Liver (tissue), 8 donors: ENCODE measurements at regions not wholly inside any gene's neighbourhood (a gene's known extent, or its start where the extent isn't known, plus 50 kb on each side); places are given as distances from the start of the nearest gene placed in this dataset.

ENCODE experiments used
- DNase-seq: peaks from one replicate; pipeline ENCODE4 v3.0.0-alpha.2; 2017; ENCODE audit warnings: low spot score
- H3K27ac ChIP-seq, 2 donors: one replicate each; pipeline ENCODE4 v1.7.0; 2013; ENCODE audit warnings: inconsistent platforms in 2 of 2, low read length in 2 of 2, control low read depth in 1 of 2, low read depth in 1 of 2, mild to moderate bottlenecking in 1 of 2
- H3K27me3 ChIP-seq, 4 donors: one replicate each; pipeline versions ENCODE4 v1.6.1 to v1.7.0; 2013; ENCODE audit warnings: low read length in 3 of 4, inconsistent platforms in 1 of 4, mild to moderate bottlenecking in 1 of 4, moderate library complexity in 1 of 4; ENCODE audit not compliant: control insufficient read depth in 4 of 4, insufficient read depth in 4 of 4
- H3K36me3 ChIP-seq, 4 donors: one replicate each; pipeline versions ENCODE4 v1.6.1 to v1.7.0; 2013; ENCODE audit warnings: low read length in 3 of 4, mild to moderate bottlenecking in 3 of 4, low read depth in 1 of 4, moderate library complexity in 1 of 4; ENCODE audit not compliant: control insufficient read depth in 4 of 4, insufficient read depth in 3 of 4
- H3K4me1 ChIP-seq, 4 donors: one replicate each; pipeline versions ENCODE4 v1.6.1 to v1.7.0; 2013; ENCODE audit warnings: low read length in 3 of 4, mild to moderate bottlenecking in 3 of 4, moderate library complexity in 1 of 4; ENCODE audit not compliant: control insufficient read depth in 4 of 4, insufficient read depth in 4 of 4
- H3K4me3 ChIP-seq, 3 donors: one replicate each; pipeline versions ENCODE4 v1.6.1 to v1.7.0; 2013; ENCODE audit warnings: low read length in 3 of 3, control low read depth in 1 of 3, low read depth in 1 of 3, mild to moderate bottlenecking in 1 of 3
- H3K9ac ChIP-seq, 2 donors: one replicate each; pipeline ENCODE4 v1.7.0; 2013; ENCODE audit warnings: low read length in 2 of 2, mild to moderate bottlenecking in 2 of 2, moderate library complexity in 2 of 2, control low read depth in 1 of 2, low read depth in 1 of 2
- H3K9me3 ChIP-seq, 4 donors: one replicate each; pipeline versions ENCODE4 v1.6.1 to v1.7.0; 2013; ENCODE audit warnings: low read length in 3 of 4; ENCODE audit not compliant: control insufficient read depth in 4 of 4
- ATF3 ChIP-seq: IDR thresholded peaks from 2 replicates; pipeline ENCODE4 v1.6.1; 2016; ENCODE audit warnings: antibody characterized with exemption
- CTCF ChIP-seq: fragments of 150-350 bp; IDR thresholded peaks from 2 replicates; pipeline ENCODE4 v1.5.1; 2017; ENCODE audit warnings: improper control_type of control experiment, low read depth, low read length; ENCODE audit not compliant: missing input control
- EGR1 ChIP-seq, 2 donors: IDR thresholded peaks; 2 replicates each; pipeline ENCODE4 v1.6.1; 2016 to 2018; ENCODE audit warnings: antibody characterized with exemption in 2 of 2, low read depth in 2 of 2
- FOXA2 ChIP-seq: IDR thresholded peaks from 2 replicates; pipeline ENCODE4 v1.6.1; 2016; ENCODE audit warnings: antibody characterized with exemption
- GABPA ChIP-seq, 2 donors: IDR thresholded peaks in 1 of 2; conservative IDR thresholded peaks in 1 of 2; 2 replicates each; pipeline ENCODE4 v1.6.1; 2016; ENCODE audit warnings: antibody characterized with exemption in 2 of 2, mild to moderate bottlenecking in 1 of 2, moderate library complexity in 1 of 2
- HNF4A ChIP-seq, 2 donors: conservative IDR thresholded peaks; 2 replicates each; pipeline ENCODE4 v1.6.1; 2016; ENCODE audit warnings: antibody characterized with exemption in 2 of 2, mild to moderate bottlenecking in 2 of 2
- HNF4G ChIP-seq: IDR thresholded peaks from 2 replicates; pipeline ENCODE4 v1.6.1; 2016; ENCODE audit warnings: antibody characterized with exemption
- JUND ChIP-seq, 2 donors: IDR thresholded peaks; 2 replicates each; pipeline ENCODE4 v1.6.1; 2016; ENCODE audit warnings: antibody characterized with exemption in 2 of 2
- MAX ChIP-seq: IDR thresholded peaks from 2 replicates; pipeline ENCODE4 v1.6.1; 2016; ENCODE audit warnings: antibody characterized with exemption
- NR2F2 ChIP-seq: IDR thresholded peaks from 2 replicates; pipeline ENCODE4 v1.6.1; 2016; ENCODE audit warnings: antibody characterized with exemption
- RAD21 ChIP-seq, 2 donors: IDR thresholded peaks; 2 replicates each; pipeline ENCODE4 v1.6.1; 2016; ENCODE audit warnings: antibody characterized with exemption in 2 of 2, mild to moderate bottlenecking in 2 of 2
- REST ChIP-seq: IDR thresholded peaks from 2 replicates; pipeline ENCODE4 v1.6.1; 2016; ENCODE audit warnings: antibody characterized with exemption, mild to moderate bottlenecking
- RXRA ChIP-seq, 2 donors: IDR thresholded peaks; 2 replicates each; pipeline ENCODE4 v1.6.1; 2017 to 2018; ENCODE audit warnings: antibody characterized with exemption in 2 of 2, mild to moderate bottlenecking in 1 of 2
- SP1 ChIP-seq: IDR thresholded peaks from 2 replicates; pipeline ENCODE4 v1.6.1; 2018; ENCODE audit warnings: antibody characterized with exemption, mild to moderate bottlenecking
- TAF1 ChIP-seq: conservative IDR thresholded peaks from 2 replicates; pipeline ENCODE4 v1.6.1; 2016; ENCODE audit warnings: antibody characterized with exemption, mild to moderate bottlenecking
- YY1 ChIP-seq: IDR thresholded peaks from 2 replicates; pipeline ENCODE4 v1.6.1; 2016; ENCODE audit warnings: antibody characterized with exemption, mild to moderate bottlenecking
- ZBTB33 ChIP-seq: IDR thresholded peaks from 2 replicates; pipeline ENCODE4 v1.6.1; 2016; ENCODE audit warnings: antibody characterized with exemption
- WGBS: extraction: QIAGEN DNeasy Blood & Tissue Kit; methylation state at CpG from one replicate; pipeline ENCODE4 v1.1.7; 2013; 5-methylcytosine and 5-hydroxymethylcytosine counted together
- donor health status: healthy.
- donor health status: healthy.
- donor health status: healthy.
- donor health status: healthy.
- donor health status: healthy.

GRCh38 chrX:40209951-40210617 is 112.3 kb upstream of the BCOR start:
- H3K36me3 ChIP-seq = no peaks in the 10 kb centered on the region
- no peak overlapping the region for H3K4me3 ChIP-seq
- no peak overlapping the region for H3K27ac ChIP-seq
- TF ChIP-seq EGR1 (IDR thresholded peaks at IDR 0.05; ENCODE audit: low read depth in 2 of 2) = no peak
- no peak for TF ChIP-seq YY1
- TF ChIP-seq HNF4G = no peak
- TF ChIP-seq JUND (IDR thresholded peaks at IDR 0.05) = no peak
- no peak for TF ChIP-seq CTCF
- TF ChIP-seq MAX = no peak
- no peak overlapping the region for H3K9ac ChIP-seq
- peaks cover 0 to 6% (median 2%) of the 10 kb centered on the region in 4 donors for H3K9me3 ChIP-seq
- H3K4me1 ChIP-seq = no peaks in the 10 kb centered on the region
- no peak for DNase-seq
- 97% methylated on average over 4 of the region's 4 CpGs for WGBS
- no peaks in the 10 kb centered on the region for H3K27me3 ChIP-seq

- H3K9me3 ChIP-seq = no peaks in the 10 kb centered on the region
- no peak for TF ChIP-seq SP1
- no peak for TF ChIP-seq JUND (IDR thresholded peaks at IDR 0.05)
- no peak for TF ChIP-seq RAD21 (IDR thresholded peaks at IDR 0.05)
- no peak for TF ChIP-seq FOXA2
- TF ChIP-seq CTCF = no peak
- TF ChIP-seq TAF1 = no peak
- TF ChIP-seq EGR1 (IDR thresholded peaks at IDR 0.05; ENCODE audit: low read depth in 2 of 2) = no peak
- no peak for TF ChIP-seq YY1
- TF ChIP-seq MAX = no peak
- no peak for TF ChIP-seq REST
- no peak for TF ChIP-seq ATF3
- no peak for TF ChIP-seq RXRA (IDR thresholded peaks at IDR 0.05)
- TF ChIP-seq ZBTB33 = no peak
- no peak for TF ChIP-seq NR2F2
- no peak for TF ChIP-seq HNF4G
- no peak for TF ChIP-seq HNF4A (conservative IDR thresholded peaks at IDR 0.05)
- no peak for TF ChIP-seq GABPA (IDR thresholded peaks at IDR 0.05 in 1 of 2, conservative IDR thresholded peaks at IDR 0.05 in 1 of 2)
- H3K36me3 ChIP-seq = no peaks in the 10 kb centered on the region
- H3K4me1 ChIP-seq = no peaks in the 10 kb centered on the region
- H3K27me3 ChIP-seq = no peaks in the 10 kb centered on the region
- WGBS = 76% methylated on average over 4 of the region's 4 CpGs
- no peak overlapping the region for H3K4me3 ChIP-seq
- H3K27ac ChIP-seq = no peak overlapping the region
- no peak overlapping the region for H3K9ac ChIP-seq
- no peak for DNase-seq
These were observed 109.9 kb upstream of the BCOR start for GRCh38 chrX:40207626-40208025.
